ENCODE measurements at regions not wholly inside any gene's neighbourhood (a gene's known extent, or its start where the extent isn't known, plus 50 kb on each side); places are given as distances from the start of the nearest gene placed in this dataset.

DNA sequence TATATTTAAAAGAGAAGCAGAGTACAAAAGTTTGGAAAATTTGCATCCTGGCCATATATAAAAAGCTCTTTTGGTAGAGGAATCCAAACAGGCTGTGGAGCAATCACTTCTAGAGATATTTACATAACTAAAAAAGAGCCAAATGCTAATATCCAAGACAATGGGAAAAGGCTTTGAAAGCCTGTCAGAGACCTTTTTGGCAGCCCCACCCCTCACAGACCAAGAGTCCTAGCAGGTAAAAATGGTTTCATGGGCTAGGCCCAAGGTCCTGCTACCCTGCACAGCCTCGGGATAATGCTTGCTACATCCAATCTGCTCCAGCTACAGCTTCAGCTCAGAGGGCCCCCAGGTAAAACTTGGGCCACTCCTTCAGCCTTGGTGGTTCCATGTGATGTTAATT, 430.2 kb upstream of the KCND2 start:
- ChIA-PET CTCF (no interaction called here), POLR2A (no interaction called here)
- Histone ChIP-seq H3K4me1 (no peaks in the 10 kb centered on the region), H3K9me3 (no peaks in the 10 kb centered on the region; the same call in 2 of the 3 replicates), H3K27ac (no peak overlapping the region), H3K4me3 (no peak overlapping the region), H3K4me2 (no peak overlapping the region)
- 0% methylated on average over 1 of the region's 1 CpG for WGBS (ENCODE audit: missing lambda C conversion rate)
- FAIRE-seq, result no peak
- DNase-seq (ENCODE audit: low read depth in 1 of 2, low spot score in 1 of 2), result no peak
- no peak for ATAC-seq
- TF ChIP-seq KDM1A (IDR thresholded peaks at IDR 0.05; ENCODE audit: low read depth) (no peak), REST (IDR thresholded peaks at IDR 0.05) (no peak), HOXB5 (CRISPR knock-in tag; IDR thresholded peaks at IDR 0.05) (no peak), CBX2 (IDR thresholded peaks at IDR 0.05; ENCODE audit: borderline replicate concordance, low read depth) (no peak), CBX8 (IDR thresholded peaks at IDR 0.05) (no peak), RFX5 (IDR thresholded peaks at IDR 0.05) (no peak), CHD4 (IDR thresholded peaks at IDR 0.05; ENCODE audit: borderline replicate concordance) (no peak), RARB (CRISPR knock-in tag; IDR thresholded peaks at IDR 0.05) (no peak), HOXA7 (CRISPR knock-in tag; IDR thresholded peaks at IDR 0.05) (no peak), MAFK (IDR thresholded peaks at IDR 0.05; ENCODE audit: partially characterized antibody) (no peak), ZNF302 (CRISPR knock-in tag; IDR thresholded peaks at IDR 0.05) (no peak), JUN (IDR thresholded peaks at IDR 0.05) (no peak), MYC (IDR thresholded peaks at IDR 0.05; ENCODE audit: borderline replicate concordance, low read length) (no peak), RNF2 (IDR thresholded peaks at IDR 0.05; ENCODE audit: borderline replicate concordance, low read depth) (no peak), EHMT2 (IDR thresholded peaks at IDR 0.05; ENCODE audit: low read depth) (no peak), TFCP2L1 (CRISPR knock-in tag; IDR thresholded peaks at IDR 0.05) (no peak), CHD2 (IDR thresholded peaks at IDR 0.05; ENCODE audit: low read length, partially characterized antibody) (no peak), EP300 (IDR thresholded peaks at IDR 0.05) (no peak)
- TF ChIP-seq, protein P1, sequence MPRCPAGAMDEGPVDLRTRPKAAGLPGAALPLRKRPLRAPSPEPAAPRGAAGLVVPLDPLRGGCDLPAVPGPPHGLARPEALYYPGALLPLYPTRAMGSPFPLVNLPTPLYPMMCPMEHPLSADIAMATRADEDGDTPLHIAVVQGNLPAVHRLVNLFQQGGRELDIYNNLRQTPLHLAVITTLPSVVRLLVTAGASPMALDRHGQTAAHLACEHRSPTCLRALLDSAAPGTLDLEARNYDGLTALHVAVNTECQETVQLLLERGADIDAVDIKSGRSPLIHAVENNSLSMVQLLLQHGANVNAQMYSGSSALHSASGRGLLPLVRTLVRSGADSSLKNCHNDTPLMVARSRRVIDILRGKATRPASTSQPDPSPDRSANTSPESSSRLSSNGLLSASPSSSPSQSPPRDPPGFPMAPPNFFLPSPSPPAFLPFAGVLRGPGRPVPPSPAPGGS (IDR thresholded peaks at IDR 0.05), result no peak

DNA sequence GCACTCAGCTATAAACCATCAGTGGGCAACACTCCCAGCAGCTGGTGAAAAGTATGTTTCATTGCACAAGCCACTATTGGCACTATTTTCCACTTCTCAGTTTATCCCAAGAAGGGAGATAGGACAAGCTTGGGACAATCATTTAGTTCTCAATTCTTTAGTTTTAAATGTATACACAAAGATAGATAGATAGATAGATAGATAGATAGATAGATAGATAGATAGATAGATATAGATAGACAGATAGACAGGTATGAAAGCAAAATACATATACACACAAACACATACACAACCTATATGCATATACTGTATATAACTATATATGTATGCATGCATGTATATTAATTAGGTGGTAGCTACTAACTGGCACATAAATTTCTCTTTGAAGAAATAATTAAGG, 411.6 kb upstream of the KCND2 start:
- Histone ChIP-seq H3K4me2 (no peak overlapping the region), H3K9me3 (no peaks in the 10 kb centered on the region), H3K4me3 (no peak overlapping the region), H3K4me1 (no peaks in the 10 kb centered on the region), H3K27ac (no peak overlapping the region)
- FAIRE-seq, result no peak
- CTCF ChIA-PET, result no interaction called here
- TF ChIP-seq POLR2A (IDR thresholded peaks at IDR 0.05; ENCODE audit: low read length) (no peak), ESRRA (IDR thresholded peaks at IDR 0.05; ENCODE audit: borderline replicate concordance, low read length) (no peak), RARB (CRISPR knock-in tag; IDR thresholded peaks at IDR 0.05) (no peak), ZFP36 (IDR thresholded peaks at IDR 0.05; ENCODE audit: borderline replicate concordance, partially characterized antibody) (no peak), E2F6 (IDR thresholded peaks at IDR 0.05; ENCODE audit: borderline replicate concordance, low read depth) (no peak), NR3C1 (IDR thresholded peaks at IDR 0.05) (no peak)
- POLR2A ChIA-PET, result no interaction called here
- no peak for ATAC-seq
- DNase-seq (ENCODE audit: low read depth in 1 of 2, low spot score in 1 of 2), result no peak
